ENCODE measurements at regions not wholly inside any gene's neighbourhood (a gene's known extent, or its start where the extent isn't known, plus 50 kb on each side); places are given as distances from the start of the nearest gene placed in this dataset.

DNA sequence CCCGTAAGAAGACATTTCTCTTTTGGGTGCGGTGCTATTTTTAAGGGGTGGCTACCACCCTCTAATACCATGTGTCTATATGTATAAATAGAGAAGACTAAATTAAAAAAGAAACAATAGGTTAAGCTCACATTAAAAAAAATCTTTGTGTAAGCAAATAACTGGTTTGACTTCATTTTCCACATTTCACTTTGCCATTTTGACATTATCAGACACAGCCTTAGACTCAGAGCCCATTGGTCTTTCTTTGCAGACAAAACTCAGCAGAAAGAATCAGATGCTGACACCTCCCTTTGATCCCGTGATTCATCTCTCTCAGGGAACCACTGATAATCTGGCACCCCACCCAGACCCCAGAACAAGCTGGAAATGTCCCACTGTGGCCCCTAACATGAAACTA, 74.5 kb downstream of the EMX2 start:
- no peak for TF ChIP-seq CTCF (conservative IDR thresholded peaks at IDR 0.05; ENCODE audit: low read depth, low read length)
- no peak overlapping the region for H3K4me3 ChIP-seq (IDR thresholded peaks at IDR 0.05; ENCODE audit: insufficient read depth, low read depth, low read length)

GRCh38 chr10:117617659-117618058, 75.1 kb downstream of the EMX2 start:
- Histone ChIP-seq H3K79me2 (ENCODE audit: insufficient read depth, low read depth) (no peaks in the 10 kb centered on the region), H3K4me3 (IDR thresholded peaks at IDR 0.05; ENCODE audit: insufficient read depth, low read depth, low read length) (no peak overlapping the region), H3K36me3 (ENCODE audit: insufficient read depth) (no peaks in the 10 kb centered on the region), H3K4me2 (no peak overlapping the region), H4K20me1 (ENCODE audit: insufficient read depth) (no peaks in the 10 kb centered on the region), H2AFZ (ENCODE audit: low read depth) (no peak overlapping the region), H3K27ac (no peak overlapping the region), H3K4me1 (ENCODE audit: low read depth, poor library complexity, severe bottlenecking) (no peaks in the 10 kb centered on the region), H3K27me3 (ENCODE audit: insufficient read depth, low read depth) (no peaks in the 10 kb centered on the region), H3K9ac (no peak overlapping the region)
- no peak for TF ChIP-seq CTCF (conservative IDR thresholded peaks at IDR 0.05; ENCODE audit: low read depth, low read length)

More for the DNA sequence above, 74.5 kb downstream of the EMX2 start:
- H3K79me2 ChIP-seq (ENCODE audit: insufficient read depth, low read depth), result no peaks in the 10 kb centered on the region
- no peak overlapping the region for H2AFZ ChIP-seq (ENCODE audit: low read depth)
- H4K20me1 ChIP-seq (ENCODE audit: insufficient read depth), result no peaks in the 10 kb centered on the region
- no peak overlapping the region for H3K4me2 ChIP-seq
- H3K36me3 ChIP-seq (ENCODE audit: insufficient read depth), result no peaks in the 10 kb centered on the region
- H3K9ac ChIP-seq, result no peak overlapping the region
- H3K27me3 ChIP-seq (ENCODE audit: insufficient read depth, low read depth), result no peaks in the 10 kb centered on the region
- no peak overlapping the region for H3K27ac ChIP-seq
- no peaks in the 10 kb centered on the region for H3K4me1 ChIP-seq (ENCODE audit: low read depth, poor library complexity, severe bottlenecking)

DNA sequence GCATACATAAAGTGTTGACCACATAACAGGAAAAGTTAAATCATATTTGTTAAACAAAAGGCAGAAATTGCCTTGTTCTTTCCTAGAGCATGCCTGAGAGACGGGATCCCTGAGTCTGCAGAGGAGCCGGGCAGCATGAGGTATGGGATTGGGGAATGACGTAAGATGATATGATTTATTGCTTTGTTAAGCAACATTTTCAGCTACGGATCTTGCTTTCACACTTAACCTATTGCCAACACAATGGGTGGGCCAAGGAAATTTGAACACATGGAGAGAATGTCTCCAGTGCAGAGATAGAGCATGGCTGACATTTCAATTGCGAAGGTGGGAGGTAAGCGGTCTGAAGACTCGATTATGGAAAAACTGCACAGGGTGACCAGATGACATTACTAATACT, 76.7 kb downstream of the EMX2 start:
- H3K9ac ChIP-seq, result no peak overlapping the region
- TF ChIP-seq CTCF (conservative IDR thresholded peaks at IDR 0.05; ENCODE audit: low read depth, low read length), result no peak

DNA sequence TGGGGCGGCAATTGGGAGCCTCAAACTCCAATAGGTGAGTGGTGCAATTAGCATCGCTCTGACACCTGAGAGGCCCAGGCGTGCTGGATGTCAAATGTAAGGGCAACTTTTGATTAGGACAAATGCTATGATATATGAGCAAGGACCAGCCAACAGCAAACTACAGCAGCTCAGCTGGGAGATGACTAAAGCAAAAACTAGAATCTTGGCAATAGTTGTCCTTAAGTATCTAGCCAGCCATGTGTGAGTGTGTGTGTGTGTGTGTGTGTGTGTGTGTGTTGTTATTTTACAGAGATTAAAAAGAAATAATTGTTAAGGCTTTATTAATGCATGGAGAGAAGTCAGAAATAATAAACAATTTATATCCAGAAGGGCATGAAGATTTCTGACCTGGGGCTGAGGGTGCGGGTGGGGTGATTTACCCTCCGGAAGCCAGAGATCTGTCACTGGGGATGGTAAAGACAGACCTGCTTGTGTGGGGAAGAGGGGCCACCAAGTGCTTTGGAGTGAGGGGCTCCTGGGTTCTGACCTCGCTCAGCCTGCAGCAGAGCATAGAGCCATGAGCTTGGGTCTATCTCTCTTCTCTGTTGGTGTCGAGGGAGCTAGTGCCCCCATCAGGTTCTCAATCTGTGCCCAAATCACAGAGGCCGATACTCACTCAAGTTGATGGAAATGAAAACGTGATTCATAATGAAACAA, 77.3 kb downstream of the EMX2 start:
- Histone ChIP-seq H3K4me1 (ENCODE audit: low read depth, poor library complexity, severe bottlenecking) (no peaks in the 10 kb centered on the region), H4K20me1 (ENCODE audit: insufficient read depth) (no peaks in the 10 kb centered on the region), H3K79me2 (ENCODE audit: insufficient read depth, low read depth) (no peaks in the 10 kb centered on the region), H3K36me3 (ENCODE audit: insufficient read depth) (no peaks in the 10 kb centered on the region), H3K27ac (no peak overlapping the region), H3K4me3 (IDR thresholded peaks at IDR 0.05; ENCODE audit: insufficient read depth, low read depth, low read length) (no peak overlapping the region), H2AFZ (ENCODE audit: low read depth) (no peak overlapping the region), H3K9ac (no peak overlapping the region), H3K27me3 (ENCODE audit: insufficient read depth, low read depth) (no peaks in the 10 kb centered on the region), H3K4me2 (no peak overlapping the region)
- no peak for TF ChIP-seq CTCF (conservative IDR thresholded peaks at IDR 0.05; ENCODE audit: low read depth, low read length)

More for the DNA sequence above, 76.7 kb downstream of the EMX2 start:
- Histone ChIP-seq H3K36me3 (ENCODE audit: insufficient read depth) (no peaks in the 10 kb centered on the region), H4K20me1 (ENCODE audit: insufficient read depth) (no peaks in the 10 kb centered on the region), H3K4me3 (IDR thresholded peaks at IDR 0.05; ENCODE audit: insufficient read depth, low read depth, low read length) (no peak overlapping the region), H3K79me2 (ENCODE audit: insufficient read depth, low read depth) (no peaks in the 10 kb centered on the region), H2AFZ (ENCODE audit: low read depth) (no peak overlapping the region), H3K27ac (no peak overlapping the region), H3K27me3 (ENCODE audit: insufficient read depth, low read depth) (no peaks in the 10 kb centered on the region), H3K4me2 (no peak overlapping the region), H3K4me1 (ENCODE audit: low read depth, poor library complexity, severe bottlenecking) (no peaks in the 10 kb centered on the region)

Data from KMS-11 (cell line).